ENCODE measurements at regions not wholly inside any gene's neighbourhood (a gene's known extent, or its start where the extent isn't known, plus 50 kb on each side); places are given as distances from the start of the nearest gene placed in this dataset.

DNA sequence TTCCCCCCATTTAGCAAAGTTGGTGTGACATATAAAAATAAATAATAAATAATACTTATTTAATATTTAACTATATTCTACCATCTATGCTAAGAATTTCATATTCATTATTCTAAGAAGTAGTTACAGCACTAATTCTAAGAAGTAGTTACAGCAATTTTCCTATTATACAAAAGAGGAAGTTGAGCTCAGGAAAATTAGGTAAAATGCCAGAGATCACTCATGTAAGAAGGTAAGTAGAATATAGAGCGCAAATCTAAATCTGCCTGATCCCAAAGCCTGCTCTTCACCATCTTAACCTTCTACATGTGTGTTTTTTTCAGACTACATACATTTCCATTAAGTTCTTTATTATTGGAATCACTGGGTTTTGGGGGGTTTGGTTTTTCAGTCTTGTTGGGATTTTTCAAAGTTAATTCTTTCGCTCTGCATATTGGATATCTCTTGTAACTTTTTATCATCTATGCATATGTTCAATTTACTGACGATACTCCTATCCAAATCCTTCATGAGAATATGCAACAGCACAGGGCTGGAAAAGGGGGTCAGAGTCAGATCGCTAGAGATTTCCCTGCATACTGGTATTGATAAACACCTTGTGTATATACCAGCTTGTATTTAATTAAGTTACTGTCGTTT is 852.1 kb downstream of the MAT2B start:
- Histone ChIP-seq H3K79me1 (ENCODE audit: low read length) (no peaks in the 10 kb centered on the region), H2AFZ (ENCODE audit: insufficient read depth, low read length, poor library complexity) (no peak overlapping the region), H4K12ac (ENCODE audit: low read depth, low read length) (no peak overlapping the region), H2AK5ac (ENCODE audit: low read length) (no peak overlapping the region), H3K79me2 (ENCODE audit: control insufficient read depth, insufficient read depth, low read length, poor library complexity) (no peaks in the 10 kb centered on the region), H2BK5ac (ENCODE audit: low read depth, low read length, poor library complexity) (no peak overlapping the region), H4K8ac (ENCODE audit: low read depth, low read length) (no peak overlapping the region), H3K9ac (ENCODE audit: low read length) (no peak overlapping the region), H3K27me3 (ENCODE audit: insufficient read depth, low read length) (no peaks in the 10 kb centered on the region), H3K18ac (ENCODE audit: low read length) (no peak overlapping the region), H3K9me3 (ENCODE audit: insufficient read depth, low read depth, low read length) (no peaks in the 10 kb centered on the region), H4K91ac (ENCODE audit: low read depth, low read length) (no peak overlapping the region), H3K23ac (ENCODE audit: low read length) (no peak overlapping the region), H2BK120ac (ENCODE audit: insufficient read depth, low read length, poor library complexity) (no peak overlapping the region), H3K14ac (ENCODE audit: low read length) (no peak overlapping the region), H3K27ac (ENCODE audit: low read depth, low read length) (no peak overlapping the region), H3K36me3 (ENCODE audit: control insufficient read depth in 1 of 2, insufficient read depth in 2 of 2, low read length in 2 of 2) (no peaks in the 10 kb centered on the region), H2BK12ac (ENCODE audit: low read length) (no peak overlapping the region), H3K4me2 (ENCODE audit: low read length) (no peak overlapping the region), H3K4me1 (ENCODE audit: control insufficient read depth in 1 of 2, insufficient read depth in 2 of 2, low read length in 2 of 2) (no peaks in the 10 kb centered on the region), H3K4me3 (ENCODE audit: low read depth, low read length) (no peak overlapping the region), H3K4ac (ENCODE audit: low read depth, low read length) (no peak overlapping the region)
- WGBS (ENCODE audit: extremely low coverage, insufficient coverage, insufficient read length) = no CpG with 5 or more reads among the region's 5 CpGs
- no peak for DNase-seq

DNA sequence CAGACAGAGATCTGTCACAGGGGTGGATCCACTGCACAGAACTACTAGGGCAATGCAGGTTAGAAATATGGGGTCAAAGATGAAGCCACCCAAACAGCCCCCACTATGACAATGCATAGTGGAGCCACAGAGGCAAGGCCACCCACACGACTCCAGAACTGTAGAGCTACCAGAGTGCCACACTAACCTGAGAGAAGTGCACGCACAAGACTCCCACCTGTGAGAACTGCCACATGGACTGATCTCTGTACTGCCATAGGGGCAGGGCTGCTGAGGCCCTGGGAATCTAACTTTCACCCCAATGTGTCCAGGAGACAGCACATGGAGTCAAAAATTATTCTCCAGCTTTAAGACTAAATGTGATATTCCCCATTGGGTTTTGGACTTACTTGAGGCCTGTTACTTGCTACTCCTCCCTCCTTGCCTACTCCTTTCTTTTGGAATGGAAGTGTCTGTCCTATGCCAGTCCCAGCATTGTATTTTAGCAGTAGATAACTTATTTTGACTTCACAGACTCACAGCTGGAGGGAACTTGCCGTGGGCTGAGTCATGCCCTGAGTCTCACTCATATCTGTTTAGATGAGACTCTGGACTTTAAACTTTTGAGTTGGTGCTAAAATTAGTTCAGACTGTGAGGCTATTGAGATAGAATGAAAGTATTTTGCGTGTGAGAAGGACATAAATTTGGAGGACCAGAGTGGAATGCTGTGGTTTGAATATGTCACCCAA is 853.3 kb downstream of the MAT2B start:
- Histone ChIP-seq H3K79me1 (ENCODE audit: low read length) (no peaks in the 10 kb centered on the region), H4K12ac (ENCODE audit: low read depth, low read length) (no peak overlapping the region), H3K27ac (ENCODE audit: low read depth, low read length) (no peak overlapping the region), H3K4ac (ENCODE audit: low read depth, low read length) (no peak overlapping the region), H3K27me3 (ENCODE audit: insufficient read depth, low read length) (no peaks in the 10 kb centered on the region), H2BK120ac (ENCODE audit: insufficient read depth, low read length, poor library complexity) (no peak overlapping the region), H2BK5ac (ENCODE audit: low read depth, low read length, poor library complexity) (no peak overlapping the region), H3K9me3 (ENCODE audit: insufficient read depth, low read depth, low read length) (no peaks in the 10 kb centered on the region), H3K79me2 (ENCODE audit: control insufficient read depth, insufficient read depth, low read length, poor library complexity) (no peaks in the 10 kb centered on the region), H3K4me1 (ENCODE audit: control insufficient read depth in 1 of 2, insufficient read depth in 2 of 2, low read length in 2 of 2) (no peaks in the 10 kb centered on the region), H3K4me2 (ENCODE audit: low read length) (no peak overlapping the region), H4K91ac (ENCODE audit: low read depth, low read length) (no peak overlapping the region), H2AFZ (ENCODE audit: insufficient read depth, low read length, poor library complexity) (no peak overlapping the region), H2AK5ac (ENCODE audit: low read length) (no peak overlapping the region), H3K9ac (ENCODE audit: low read length) (no peak overlapping the region), H3K4me3 (ENCODE audit: low read depth, low read length) (no peak overlapping the region), H4K8ac (ENCODE audit: low read depth, low read length) (no peak overlapping the region), H3K14ac (ENCODE audit: low read length) (no peak overlapping the region), H3K36me3 (ENCODE audit: control insufficient read depth in 1 of 2, insufficient read depth in 2 of 2, low read length in 2 of 2) (no peaks in the 10 kb centered on the region), H2BK12ac (ENCODE audit: low read length) (no peak overlapping the region), H3K23ac (ENCODE audit: low read length) (no peak overlapping the region), H3K18ac (ENCODE audit: low read length) (no peak overlapping the region)
- no peak for DNase-seq
- WGBS (ENCODE audit: extremely low coverage, insufficient coverage, insufficient read length) = no CpG with 5 or more reads among the region's 4 CpGs

GRCh38 chr5:164359260-164360255 is 854.1 kb downstream of the MAT2B start:
- Histone ChIP-seq H3K79me1 (ENCODE audit: low read length) (no peaks in the 10 kb centered on the region), H2AFZ (ENCODE audit: insufficient read depth, low read length, poor library complexity) (no peak overlapping the region), H3K18ac (ENCODE audit: low read length) (no peak overlapping the region), H3K4me2 (ENCODE audit: low read length) (no peak overlapping the region), H3K9ac (ENCODE audit: low read length) (no peak overlapping the region), H3K4me1 (ENCODE audit: control insufficient read depth in 1 of 2, insufficient read depth in 2 of 2, low read length in 2 of 2) (no peaks in the 10 kb centered on the region), H2BK120ac (ENCODE audit: insufficient read depth, low read length, poor library complexity) (no peak overlapping the region), H3K23ac (ENCODE audit: low read length) (no peak overlapping the region), H2BK12ac (ENCODE audit: low read length) (no peak overlapping the region), H3K4ac (ENCODE audit: low read depth, low read length) (no peak overlapping the region), H3K14ac (ENCODE audit: low read length) (no peak overlapping the region), H3K36me3 (ENCODE audit: control insufficient read depth in 1 of 2, insufficient read depth in 2 of 2, low read length in 2 of 2) (no peaks in the 10 kb centered on the region), H2BK5ac (ENCODE audit: low read depth, low read length, poor library complexity) (no peak overlapping the region), H2AK5ac (ENCODE audit: low read length) (no peak overlapping the region), H3K4me3 (ENCODE audit: low read depth, low read length) (no peak overlapping the region), H3K27ac (ENCODE audit: low read depth, low read length) (no peak overlapping the region), H3K27me3 (ENCODE audit: insufficient read depth, low read length) (no peaks in the 10 kb centered on the region), H3K79me2 (ENCODE audit: control insufficient read depth, insufficient read depth, low read length, poor library complexity) (no peaks in the 10 kb centered on the region), H4K12ac (ENCODE audit: low read depth, low read length) (no peak overlapping the region), H4K8ac (ENCODE audit: low read depth, low read length) (no peak overlapping the region), H3K9me3 (ENCODE audit: insufficient read depth, low read depth, low read length) (no peaks in the 10 kb centered on the region), H4K91ac (ENCODE audit: low read depth, low read length) (no peak overlapping the region)
- no peak for DNase-seq
- WGBS (ENCODE audit: extremely low coverage, insufficient coverage, insufficient read length) = no CpG with 5 or more reads among the region's 4 CpGs

- H3K79me1 ChIP-seq (ENCODE audit: low read length) = no peaks in the 10 kb centered on the region
- no peak overlapping the region for H2BK120ac ChIP-seq (ENCODE audit: insufficient read depth, low read length, poor library complexity)
- H3K4ac ChIP-seq (ENCODE audit: low read depth, low read length) = no peak overlapping the region
- no peak overlapping the region for H4K91ac ChIP-seq (ENCODE audit: low read depth, low read length)
- H3K14ac ChIP-seq (ENCODE audit: low read length) = no peak overlapping the region
- H3K9me3 ChIP-seq (ENCODE audit: insufficient read depth, low read depth, low read length) = no peaks in the 10 kb centered on the region
- WGBS (ENCODE audit: extremely low coverage, insufficient coverage, insufficient read length) = no CpG with 5 or more reads among the region's 4 CpGs
- no peak overlapping the region for H3K9ac ChIP-seq (ENCODE audit: low read length)
- H3K79me2 ChIP-seq (ENCODE audit: control insufficient read depth, insufficient read depth, low read length, poor library complexity) = no peaks in the 10 kb centered on the region
- H2BK12ac ChIP-seq (ENCODE audit: low read length) = no peak overlapping the region
- H3K27ac ChIP-seq (ENCODE audit: low read depth, low read length) = no peak overlapping the region
- no peak overlapping the region for H4K12ac ChIP-seq (ENCODE audit: low read depth, low read length)
- no peak overlapping the region for H3K4me3 ChIP-seq (ENCODE audit: low read depth, low read length)
- H2AK5ac ChIP-seq (ENCODE audit: low read length) = no peak overlapping the region
- H4K8ac ChIP-seq (ENCODE audit: low read depth, low read length) = no peak overlapping the region
- H3K23ac ChIP-seq (ENCODE audit: low read length) = no peak overlapping the region
- H2AFZ ChIP-seq (ENCODE audit: insufficient read depth, low read length, poor library complexity) = no peak overlapping the region
- no peaks in the 10 kb centered on the region for H3K36me3 ChIP-seq (ENCODE audit: control insufficient read depth in 1 of 2, insufficient read depth in 2 of 2, low read length in 2 of 2)
- no peaks in the 10 kb centered on the region for H3K27me3 ChIP-seq (ENCODE audit: insufficient read depth, low read length)
- H2BK5ac ChIP-seq (ENCODE audit: low read depth, low read length, poor library complexity) = no peak overlapping the region
- H3K18ac ChIP-seq (ENCODE audit: low read length) = no peak overlapping the region
- DNase-seq = no peak
- no peaks in the 10 kb centered on the region for H3K4me1 ChIP-seq (ENCODE audit: control insufficient read depth in 1 of 2, insufficient read depth in 2 of 2, low read length in 2 of 2)
- no peak overlapping the region for H3K4me2 ChIP-seq (ENCODE audit: low read length)
Observed at GRCh38 chr5:164360589-164360988, 855.2 kb downstream of the MAT2B start.

Measured in trophoblast cell (in vitro differentiated cells and primary cell).